Occipital lobe (tissue), 1 donor: ENCODE measurements at regions not wholly inside any gene's neighbourhood (a gene's known extent, or its start where the extent isn't known, plus 50 kb on each side); places are given as distances from the start of the nearest gene placed in this dataset.
A peak's percentile ranks its signal among the peaks of the same experiment; 100 is the strongest.

Experiments
- DNase-seq: peaks from one replicate; lab custom pipeline; 2025; lab: John Stamatoyannopoulos, UW

DNA sequence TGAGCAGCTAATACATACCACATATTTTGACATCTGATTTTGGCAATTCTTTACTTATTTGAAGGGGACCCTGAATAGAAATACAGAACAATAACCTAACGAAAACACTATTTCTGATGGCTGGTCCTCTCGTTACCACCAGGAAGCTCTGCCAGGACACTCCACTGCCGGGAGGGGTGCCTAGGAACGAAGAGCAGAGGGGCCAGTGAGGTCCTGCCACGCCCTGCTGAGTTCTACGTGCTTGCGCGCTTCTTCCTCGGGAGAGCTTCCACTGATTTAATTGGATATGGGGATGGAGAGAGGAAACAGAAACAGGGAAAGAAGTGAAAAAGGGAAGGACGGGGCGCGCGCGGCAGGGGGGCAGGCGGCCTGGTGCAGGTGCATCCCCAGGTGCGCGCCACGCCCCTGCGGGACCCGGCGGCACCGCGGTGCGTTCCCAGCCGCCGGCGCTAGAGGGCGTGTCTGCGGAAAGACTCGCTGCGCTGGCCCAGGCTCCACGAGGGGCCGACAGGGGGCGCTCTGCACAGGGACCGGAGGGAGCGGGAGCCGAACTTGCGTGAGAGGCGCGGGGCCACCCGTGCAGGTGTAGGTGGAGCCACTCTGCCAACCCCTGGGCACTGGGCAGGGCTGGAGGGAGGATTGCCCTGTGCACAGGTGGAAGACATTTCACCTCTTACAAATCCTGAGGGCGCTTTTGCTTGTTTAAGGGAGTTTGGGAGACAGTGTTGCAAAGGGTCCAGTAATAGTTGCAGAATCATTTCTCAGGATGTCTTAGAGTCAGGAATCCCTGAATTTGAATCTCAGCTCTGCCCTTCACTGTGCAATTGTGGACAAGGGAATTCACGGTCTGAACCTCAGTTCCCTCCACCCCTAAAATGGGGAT is 986.3 kb upstream of the TMEM132C start:
- no peak for DNase-seq

- no peak for DNase-seq
Measured at GRCh38 chr12:127282786-127283565, 984.0 kb upstream of the TMEM132C start.

DNA sequence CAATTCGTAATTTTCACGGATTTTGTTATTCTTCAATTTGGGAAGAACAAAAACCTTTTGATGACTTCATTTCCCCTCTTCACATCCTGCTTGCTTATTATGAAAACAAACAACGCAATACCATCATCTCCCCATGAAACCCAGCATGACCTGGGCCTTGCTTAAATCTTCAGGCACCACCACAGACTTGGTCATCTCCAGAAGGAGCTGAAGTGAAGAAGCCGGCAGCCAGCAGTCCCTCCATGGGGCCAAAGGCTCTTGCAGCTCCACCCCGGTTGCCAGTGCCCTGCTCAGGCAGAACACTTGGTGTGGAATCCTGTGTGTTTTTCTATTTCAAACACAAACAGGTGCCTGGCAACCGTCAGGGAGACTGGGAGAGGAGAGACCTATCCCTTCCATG is 982.9 kb upstream of the TMEM132C start:
- no peak for DNase-seq

DNA sequence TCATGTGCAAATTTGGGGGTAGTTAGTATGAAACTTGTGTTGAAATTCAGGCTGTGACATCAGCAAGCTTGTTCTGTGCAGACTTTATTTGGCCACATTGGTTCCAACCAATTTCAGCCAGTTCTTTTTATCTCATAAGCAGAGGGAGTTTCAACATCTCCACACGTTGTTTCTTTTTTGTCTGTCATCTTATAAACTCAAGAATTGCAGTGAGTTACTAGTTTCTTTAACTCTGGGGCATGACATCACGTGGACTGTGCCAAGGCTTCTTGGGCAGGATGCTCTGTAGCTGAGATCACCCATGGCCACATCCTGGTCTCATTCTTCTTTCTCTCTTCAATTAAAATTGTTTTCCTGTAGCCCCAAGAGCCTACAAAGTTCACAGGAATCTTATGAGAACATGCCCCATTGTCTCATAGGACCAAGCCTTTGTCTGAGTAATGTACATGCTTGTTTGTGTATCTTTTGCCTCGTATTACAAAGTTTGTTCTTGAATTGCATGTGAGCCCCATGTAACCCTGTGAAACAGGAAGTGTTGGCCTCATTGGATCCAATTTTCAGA is 982.0 kb upstream of the TMEM132C start:
- no peak for DNase-seq

DNA sequence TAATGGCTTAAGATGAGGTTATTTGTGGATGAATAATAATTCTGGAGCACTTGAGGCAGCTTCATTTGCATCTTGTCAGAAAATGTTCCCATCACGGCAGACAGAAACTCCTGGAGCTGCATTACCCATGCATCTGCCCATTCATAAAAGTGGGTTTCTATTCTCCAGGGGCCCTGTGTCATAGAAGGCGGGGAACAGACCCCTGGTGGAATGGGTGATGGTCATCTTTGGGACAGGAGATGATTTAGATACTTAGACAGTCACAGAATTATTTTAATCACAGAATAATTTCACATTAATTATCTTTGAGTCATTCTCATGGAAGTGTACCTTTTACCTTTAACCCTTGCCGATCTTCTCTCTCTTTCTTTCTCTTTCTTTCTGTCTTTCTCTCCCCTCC is 980.7 kb upstream of the TMEM132C start:
- no peak for DNase-seq

DNA sequence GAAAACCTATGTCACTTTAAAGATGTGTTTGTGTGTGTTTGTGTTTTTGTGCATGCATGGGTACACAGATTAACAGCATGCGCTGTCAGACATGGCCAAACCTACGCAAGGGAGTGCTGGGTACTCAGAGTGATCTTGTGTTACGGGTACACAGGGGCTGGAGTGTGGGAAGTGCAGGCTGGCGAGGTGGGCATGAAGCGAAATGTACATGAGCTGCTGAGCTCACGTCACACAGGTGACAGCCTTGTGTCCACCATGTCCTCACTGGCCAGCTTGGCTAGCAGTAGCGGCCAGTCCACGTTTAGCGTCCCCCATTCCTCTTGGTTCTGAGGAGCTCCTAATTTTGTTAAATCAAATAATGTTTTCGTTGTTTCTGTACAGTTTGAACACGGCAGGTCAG is 979.7 kb upstream of the TMEM132C start:
- no peak for DNase-seq

DNA sequence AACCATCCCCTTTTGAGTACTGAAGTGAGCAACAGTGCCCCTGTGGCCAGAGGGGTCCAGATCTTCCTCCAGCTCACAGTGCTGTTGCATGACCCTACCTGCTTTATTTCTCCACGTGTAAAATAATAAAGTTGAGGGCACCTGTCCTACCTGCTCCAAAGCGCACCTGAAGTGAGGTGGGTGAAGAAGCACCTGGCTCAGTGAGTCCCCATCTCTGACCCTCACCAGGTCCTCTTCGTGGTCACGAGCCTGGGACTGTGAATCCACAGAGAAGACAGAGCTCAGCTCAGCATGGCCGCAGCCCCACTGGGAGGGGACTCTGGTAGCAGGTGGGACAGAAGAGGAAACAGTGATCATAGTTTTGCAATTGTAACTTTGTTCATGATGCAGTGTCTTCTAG is 976.7 kb upstream of the TMEM132C start:
- DNase-seq = no peak

GRCh38 chr12:127292736-127293135 is 974.2 kb upstream of the TMEM132C start:
- no peak for DNase-seq

GRCh38 chr12:127293507-127294310 is 973.3 kb upstream of the TMEM132C start:
- no peak for DNase-seq

DNA sequence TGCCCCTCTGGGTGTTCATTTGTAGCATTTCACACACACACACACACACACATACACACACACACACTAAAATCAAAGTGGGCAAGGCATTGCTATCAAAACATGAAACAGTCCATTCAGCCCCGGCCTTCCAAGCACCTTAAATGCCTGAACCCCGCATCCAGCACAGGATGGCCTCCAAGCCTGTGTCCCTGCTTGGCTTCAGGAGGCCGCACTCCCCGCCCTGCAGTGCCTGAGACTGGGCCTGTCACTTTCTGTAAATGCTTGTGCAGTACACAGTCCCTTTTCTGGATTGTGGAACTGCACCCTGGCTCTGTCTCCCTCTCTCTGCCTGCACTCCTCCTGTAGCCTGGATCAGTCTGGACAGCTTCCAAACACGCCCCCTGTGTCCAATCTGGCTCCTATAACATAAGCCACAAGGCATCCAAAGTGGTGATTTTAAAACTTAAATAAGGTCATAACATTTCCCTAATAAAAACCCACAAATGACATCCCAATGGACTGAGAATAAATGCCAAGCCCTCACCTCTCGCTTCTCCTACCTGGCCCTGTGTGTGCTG is 972.2 kb upstream of the TMEM132C start:
- DNase-seq = peak; percentile 7

DNA sequence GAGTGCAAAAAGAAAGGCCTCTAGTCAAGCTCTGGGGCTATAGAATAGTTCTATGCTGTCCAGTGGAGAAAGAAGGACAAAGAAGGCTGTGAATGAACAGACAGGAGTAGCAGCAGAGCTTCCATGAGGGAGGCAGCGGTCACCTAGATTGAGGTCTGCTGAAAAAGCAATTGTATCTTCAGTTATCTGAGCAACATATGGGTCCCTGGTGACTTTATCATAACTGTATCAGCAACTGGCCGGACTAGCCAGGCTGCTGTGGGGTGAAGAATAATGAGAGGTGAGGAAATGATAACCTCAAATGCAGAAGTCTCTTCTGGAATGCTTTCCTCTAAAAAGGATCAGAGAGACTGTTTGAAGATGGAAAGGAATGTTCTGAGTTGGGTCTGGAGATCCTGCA is 971.3 kb upstream of the TMEM132C start:
- DNase-seq = no peak

DNA sequence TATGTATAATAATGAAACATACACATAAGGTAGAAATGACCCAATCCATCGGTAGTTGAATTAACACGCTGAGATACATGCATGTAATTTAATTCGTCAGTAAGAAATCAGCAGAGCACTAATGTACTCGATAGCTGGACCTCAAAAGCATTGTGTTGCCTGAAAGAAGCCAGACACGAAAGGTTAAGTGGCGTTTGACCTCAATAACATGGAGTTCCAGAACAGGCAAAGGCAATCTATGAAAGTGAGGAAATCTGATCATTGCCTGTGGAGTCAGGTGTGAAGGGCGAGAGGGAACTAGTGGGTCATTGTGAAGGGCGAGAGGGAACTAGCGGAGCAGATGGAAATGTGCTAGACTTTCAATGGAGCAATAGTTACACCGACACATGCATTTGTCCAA is 970.4 kb upstream of the TMEM132C start:
- DNase-seq = no peak

GRCh38 chr12:127297327-127297726 is 969.6 kb upstream of the TMEM132C start:
- DNase-seq = no peak

- no peak for DNase-seq
Measured at GRCh38 chr12:127300075-127300474, 966.9 kb upstream of the TMEM132C start.

DNA sequence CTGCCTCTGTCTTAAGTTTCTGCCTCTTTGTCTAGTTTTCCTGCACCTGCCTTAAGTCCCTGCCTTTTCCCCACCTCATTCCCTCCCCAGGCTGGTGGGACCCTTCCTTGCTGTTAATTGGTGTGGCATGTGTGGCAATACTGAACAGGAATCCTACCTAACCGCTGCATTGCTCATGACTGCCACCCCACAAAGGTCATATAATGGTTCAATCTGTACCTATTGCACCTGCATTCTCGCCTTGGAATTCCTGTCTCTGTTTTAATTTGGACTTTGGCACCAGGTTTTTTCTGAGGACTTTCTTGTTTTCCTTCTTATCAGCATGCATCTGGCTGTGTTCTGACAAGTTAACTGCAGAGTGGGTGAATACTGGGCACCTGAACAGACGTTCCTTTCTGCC is 966.2 kb upstream of the TMEM132C start:
- DNase-seq = no peak

GRCh38 chr12:127301876-127302275 is 965.1 kb upstream of the TMEM132C start:
- no peak for DNase-seq

- no peak for DNase-seq
Measured at GRCh38 chr12:127304751-127305725, 961.9 kb upstream of the TMEM132C start.

- DNase-seq = no peak
Measured at GRCh38 chr12:127306604-127307215, 960.3 kb upstream of the TMEM132C start.

DNA sequence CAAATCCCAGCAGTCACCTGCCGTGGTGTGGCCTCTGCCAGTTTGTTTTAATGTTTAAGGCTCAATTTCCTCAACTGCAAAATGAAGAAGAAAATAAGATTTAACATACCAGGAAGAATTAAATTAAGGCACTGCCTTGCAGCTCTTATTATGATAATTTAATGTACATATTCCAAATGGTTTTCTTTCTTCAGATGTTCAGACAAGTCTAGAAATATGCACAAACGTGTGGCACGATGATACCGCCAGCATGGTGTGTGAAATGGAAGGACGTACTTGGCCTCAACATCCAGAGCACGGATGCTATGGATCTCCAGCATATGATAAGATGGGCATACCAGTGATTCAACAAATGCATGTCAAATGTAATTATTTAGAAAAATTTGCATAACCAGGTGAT is 959.4 kb upstream of the TMEM132C start:
- no peak for DNase-seq

- DNase-seq = no peak
Measured at GRCh38 chr12:127308148-127308547, 958.8 kb upstream of the TMEM132C start.
